Hepatocyte (in vitro differentiated cells): ENCODE measurements at regions not wholly inside any gene's neighbourhood (a gene's known extent, or its start where the extent isn't known, plus 50 kb on each side); places are given as distances from the start of the nearest gene placed in this dataset.
"Not testable (repeated sequence)": the region's sequence is repeated elsewhere in the genome, so short reads cannot be mapped to it uniquely, and the experiment has no call there.

Source experiments
- DNase-seq: peaks from one replicate; pipeline ENCODE4 v3.0.0-alpha.2; 2016; ENCODE audit warnings: low spot score
- H2AFZ ChIP-seq: fragments of 200-600 bp; sonication (generic); 2 replicates; pipeline ENCODE4 v1.6.0; 2016; ENCODE audit warnings: antibody characterized with exemption, mild to moderate bottlenecking
- H3K27ac ChIP-seq: fragments of 200-600 bp; sonication (generic); 2 replicates; pipeline ENCODE4 v1.5.1; 2016; ENCODE audit warnings: mild to moderate bottlenecking
- H3K27me3 ChIP-seq: fragments of 200-600 bp; sonication (generic); 2 replicates; pipeline ENCODE4 v1.6.1; 2016
- H3K36me3 ChIP-seq: fragments of 200-600 bp; sonication (generic); replicated peaks from 2 replicates; pipeline ENCODE4 v1.5.1; 2016; ENCODE audit warnings: low read depth; ENCODE audit not compliant: insufficient read depth
- H3K4me1 ChIP-seq: fragments of 200-600 bp; sonication (generic); 2 replicates; pipeline ENCODE4 v1.5.1; 2016; ENCODE audit warnings: mild to moderate bottlenecking, moderate library complexity; ENCODE audit not compliant: insufficient read depth
- H3K4me2 ChIP-seq: fragments of 200-600 bp; sonication (generic); 2 replicates; pipeline ENCODE4 v1.6.0; 2016
- H3K4me3 ChIP-seq: fragments of 200-600 bp; sonication (generic); 2 replicates; pipeline ENCODE4 v1.5.1; 2016; ENCODE audit warnings: mild to moderate bottlenecking
- H3K79me2 ChIP-seq: fragments of 200-600 bp; sonication (generic); 2 replicates; pipeline ENCODE4 v1.6.0; 2017; ENCODE audit warnings: mild to moderate bottlenecking
- H3K9me2 ChIP-seq: fragments of 200-600 bp; sonication (generic); replicated peaks from 2 replicates; pipeline ENCODE4 v1.6.0; 2017; ENCODE audit warnings: mild to moderate bottlenecking; ENCODE audit not compliant: insufficient read depth
- H3K9me3 ChIP-seq: fragments of 200-600 bp; sonication (generic); 2 replicates; pipeline ENCODE4 v1.5.1; 2016; ENCODE audit warnings: low read depth, mild to moderate bottlenecking
- H4K20me1 ChIP-seq: fragments of 200-600 bp; sonication (generic); 2 replicates; pipeline ENCODE4 v1.6.0; 2016; ENCODE audit warnings: mild to moderate bottlenecking; ENCODE audit not compliant: insufficient read depth, poor library complexity, severe bottlenecking
- CTCF ChIP-seq: fragments of 200-600 bp; sonication (generic); IDR thresholded peaks from 2 replicates; pipeline ENCODE4 v1.5.1; 2016; ENCODE audit warnings: antibody characterized with exemption, mild to moderate bottlenecking; ENCODE audit not compliant: poor library complexity
- EZH2 ChIP-seq: fragments of 200-600 bp; sonication (generic); IDR thresholded peaks from 2 replicates; pipeline ENCODE4 v1.6.1; 2016; ENCODE audit warnings: antibody characterized with exemption, mild to moderate bottlenecking, borderline replicate concordance
- WGBS: methylation state at CpG from one replicate; pipeline ENCODE4 v1.1.6; 2016; ENCODE audit warnings: low lambda C conversion rate; ENCODE audit errors: missing lambda C conversion rate; 5-methylcytosine and 5-hydroxymethylcytosine counted together

- WGBS: 82% methylated on average over 13 of the region's 13 CpGs
- not testable (repeated sequence) for H3K9me3 ChIP-seq
These were observed 80.5 kb upstream of the HMX1 start for GRCh38 chr4:8952109-8952508.

GRCh38 chr4:8945506-8945905 lies 73.9 kb upstream of the HMX1 start:
- not testable (repeated sequence) for H2AFZ ChIP-seq, H3K4me2 ChIP-seq, H3K4me3 ChIP-seq, H3K36me3 ChIP-seq, H4K20me1 ChIP-seq, DNase-seq, H3K4me1 ChIP-seq, H3K9me2 ChIP-seq, H3K27me3 ChIP-seq, H3K79me2 ChIP-seq, H3K9me3 ChIP-seq, H3K27ac ChIP-seq
- WGBS: 86% methylated on average over 6 of the region's 6 CpGs

More at GRCh38 chr4:8952109-8952508, 80.5 kb upstream of the HMX1 start:
- not testable (repeated sequence) for DNase-seq, H2AFZ ChIP-seq, H3K4me2 ChIP-seq, H3K27ac ChIP-seq, H3K9me2 ChIP-seq, H3K79me2 ChIP-seq, H3K27me3 ChIP-seq, H3K4me1 ChIP-seq, H3K36me3 ChIP-seq, H3K4me3 ChIP-seq, H4K20me1 ChIP-seq

GRCh38 chr4:8943367-8943766 lies 71.7 kb upstream of the HMX1 start:
- H3K27me3 ChIP-seq, H3K79me2 ChIP-seq, H3K4me3 ChIP-seq, H3K9me2 ChIP-seq, DNase-seq, H3K27ac ChIP-seq, H3K36me3 ChIP-seq, H4K20me1 ChIP-seq, H3K4me2 ChIP-seq, H3K9me3 ChIP-seq, H2AFZ ChIP-seq, H3K4me1 ChIP-seq: not testable (repeated sequence)
- WGBS: 84% methylated on average over 11 of the region's 11 CpGs

- H3K27ac ChIP-seq, H4K20me1 ChIP-seq, H3K4me2 ChIP-seq, H3K4me3 ChIP-seq, H3K9me3 ChIP-seq, H3K27me3 ChIP-seq, H3K9me2 ChIP-seq, H3K4me1 ChIP-seq, H2AFZ ChIP-seq, H3K36me3 ChIP-seq, H3K79me2 ChIP-seq, DNase-seq: not testable (repeated sequence)
- 91% methylated on average over 11 of the region's 11 CpGs for WGBS
These were observed 70.4 kb upstream of the HMX1 start for GRCh38 chr4:8942088-8942487.

- H3K9me3 ChIP-seq, H3K36me3 ChIP-seq, DNase-seq, H3K4me1 ChIP-seq, H3K4me3 ChIP-seq, H3K27me3 ChIP-seq, H3K4me2 ChIP-seq, H3K79me2 ChIP-seq, H3K9me2 ChIP-seq, H2AFZ ChIP-seq, H3K27ac ChIP-seq, H4K20me1 ChIP-seq: not testable (repeated sequence)
- 85% methylated on average over 6 of the region's 6 CpGs for WGBS
These were observed 69.8 kb upstream of the HMX1 start for GRCh38 chr4:8941492-8941805.

- Histone ChIP-seq H3K4me1 (no peaks in the 10 kb centered on the region), H4K20me1 (no peaks in the 10 kb centered on the region), H3K27me3 (no peaks in the 10 kb centered on the region), H3K79me2 (no peaks in the 10 kb centered on the region), H3K9me3 (no peaks in the 10 kb centered on the region), H3K4me3 (no peak overlapping the region), H3K4me2 (no peak overlapping the region), H2AFZ (no peak overlapping the region), H3K9me2 (no peaks in the 10 kb centered on the region), H3K27ac (no peak overlapping the region), H3K36me3 (no peaks in the 10 kb centered on the region)
- WGBS: 77% methylated on average over 19 of the region's 21 CpGs
- peak; percentile 34 for TF ChIP-seq CTCF
- no peak for TF ChIP-seq EZH2
- DNase-seq: no peak
These were observed 69.3 kb upstream of the HMX1 start for GRCh38 chr4:8940792-8941491.
